ENCODE measurements at regions not wholly inside any gene's neighbourhood (a gene's known extent, or its start where the extent isn't known, plus 50 kb on each side); places are given as distances from the start of the nearest gene placed in this dataset.

GRCh38 chr5:54634089-54634488 is 116.5 kb downstream of the SNX18 start:
- no peak for DNase-seq

- no peak for DNase-seq
Measured at GRCh38 chr5:54632131-54632701, 114.7 kb downstream of the SNX18 start.

GRCh38 chr5:54630738-54631359 is 113.3 kb downstream of the SNX18 start:
- DNase-seq: no peak

- DNase-seq: no peak
Measured at GRCh38 chr5:54629115-54629514, 111.6 kb downstream of the SNX18 start.

- DNase-seq: no peak
Measured at GRCh38 chr5:54628050-54628449, 110.5 kb downstream of the SNX18 start.

GRCh38 chr5:54626407-54626806 is 108.8 kb downstream of the SNX18 start:
- DNase-seq: no peak

GRCh38 chr5:54624805-54625568 is 107.4 kb downstream of the SNX18 start:
- DNase-seq: no peak

GRCh38 chr5:54621709-54622108 is 104.2 kb downstream of the SNX18 start:
- no peak for DNase-seq

- no peak for DNase-seq
Measured at GRCh38 chr5:54621048-54621447, 103.5 kb downstream of the SNX18 start.

GRCh38 chr5:54620141-54620933 is 102.8 kb downstream of the SNX18 start:
- DNase-seq: no peak

- DNase-seq: no peak
Measured at GRCh38 chr5:54619731-54620130, 102.2 kb downstream of the SNX18 start.

- no peak for DNase-seq
Measured at GRCh38 chr5:54616518-54617220, 99.1 kb downstream of the SNX18 start.

- no peak for DNase-seq
Measured at GRCh38 chr5:54616031-54616430, 98.5 kb downstream of the SNX18 start.

GRCh38 chr5:54615381-54615780 is 97.8 kb downstream of the SNX18 start:
- DNase-seq: no peak

GRCh38 chr5:54612711-54613110 is 95.2 kb downstream of the SNX18 start:
- no peak for DNase-seq

GRCh38 chr5:54611290-54611951 is 93.9 kb downstream of the SNX18 start:
- no peak for DNase-seq

GRCh38 chr5:54610197-54610944 is 92.8 kb downstream of the SNX18 start:
- DNase-seq: no peak

GRCh38 chr5:54608423-54609085 is 91.0 kb downstream of the SNX18 start:
- no peak for DNase-seq

- DNase-seq: no peak
Measured at GRCh38 chr5:54607006-54607405, 89.4 kb downstream of the SNX18 start.

GRCh38 chr5:54603372-54603771 is 85.8 kb downstream of the SNX18 start:
- no peak for DNase-seq

- no peak for DNase-seq
Measured at GRCh38 chr5:54602475-54602874, 84.9 kb downstream of the SNX18 start.

Data from NCI-H1417 treated with DMSO at 0.1 percent for 48 hours (cell line).